ENCODE measurements at regions not wholly inside any gene's neighbourhood (a gene's known extent, or its start where the extent isn't known, plus 50 kb on each side); places are given as distances from the start of the nearest gene placed in this dataset.
"Not testable (repeated sequence)": the region's sequence is repeated elsewhere in the genome, so short reads cannot be mapped to it uniquely, and the experiment has no call there.

GRCh38 chr4:159748834-159749444 is 646.1 kb downstream of the RAPGEF2 start:
- DNase-seq: no peak

DNA sequence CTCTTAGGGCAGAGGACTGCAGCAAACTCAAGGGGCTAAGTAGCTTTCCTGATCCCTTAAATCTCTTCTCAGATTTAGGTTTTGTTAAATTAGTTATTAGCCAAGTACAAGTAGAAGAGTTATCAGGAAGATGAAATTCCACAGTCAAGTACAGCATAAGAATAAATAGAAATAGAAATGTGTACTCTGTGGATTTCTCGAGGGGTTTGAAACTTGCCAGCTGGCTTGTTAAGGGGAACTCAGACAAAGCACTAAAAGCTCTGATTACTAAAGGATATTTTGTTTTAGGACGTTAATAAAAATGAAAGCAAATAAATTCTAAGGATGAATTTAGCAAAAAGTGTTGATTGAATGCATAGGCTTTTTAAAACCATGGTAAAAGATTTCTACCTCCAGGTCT is 654.6 kb downstream of the RAPGEF2 start:
- DNase-seq: no peak

DNA sequence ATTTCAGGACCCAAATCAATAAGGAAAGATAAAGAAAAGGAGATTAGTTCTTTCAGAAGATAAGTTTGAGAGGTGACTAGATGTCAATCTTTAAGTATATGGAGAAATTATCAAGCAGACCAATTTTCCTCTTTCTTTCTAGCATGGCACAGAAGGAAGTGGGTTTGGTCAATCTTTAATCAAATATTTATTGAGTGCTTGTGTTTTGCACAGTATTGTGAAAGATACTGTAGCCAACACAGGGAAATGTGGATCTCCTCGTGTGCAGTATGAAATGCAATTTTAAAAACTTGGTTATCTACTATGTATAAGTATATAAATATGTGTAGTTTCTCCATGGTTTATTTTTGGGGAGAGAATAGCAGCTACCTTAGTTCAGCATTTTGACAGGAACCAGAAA is 655.2 kb downstream of the RAPGEF2 start:
- no peak for DNase-seq

DNA sequence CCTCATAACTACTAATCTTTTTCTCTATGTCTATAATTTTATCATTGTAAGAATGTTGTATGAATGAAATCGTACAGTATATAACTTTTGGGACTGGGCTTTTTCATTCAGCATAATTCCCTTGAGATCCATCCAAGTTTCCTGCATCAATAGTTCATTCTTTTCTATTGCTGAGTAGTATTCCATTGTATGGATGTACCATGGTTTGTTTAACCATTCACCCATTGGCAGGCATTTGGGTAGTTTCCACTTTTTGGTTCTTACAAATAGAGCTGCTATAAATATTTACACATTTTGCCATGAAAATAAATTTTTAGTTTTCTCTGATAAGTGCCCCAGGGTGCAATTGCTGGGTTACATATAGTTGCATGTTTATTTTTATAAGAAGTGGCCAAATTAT is 659.8 kb downstream of the RAPGEF2 start:
- no peak for DNase-seq

DNA sequence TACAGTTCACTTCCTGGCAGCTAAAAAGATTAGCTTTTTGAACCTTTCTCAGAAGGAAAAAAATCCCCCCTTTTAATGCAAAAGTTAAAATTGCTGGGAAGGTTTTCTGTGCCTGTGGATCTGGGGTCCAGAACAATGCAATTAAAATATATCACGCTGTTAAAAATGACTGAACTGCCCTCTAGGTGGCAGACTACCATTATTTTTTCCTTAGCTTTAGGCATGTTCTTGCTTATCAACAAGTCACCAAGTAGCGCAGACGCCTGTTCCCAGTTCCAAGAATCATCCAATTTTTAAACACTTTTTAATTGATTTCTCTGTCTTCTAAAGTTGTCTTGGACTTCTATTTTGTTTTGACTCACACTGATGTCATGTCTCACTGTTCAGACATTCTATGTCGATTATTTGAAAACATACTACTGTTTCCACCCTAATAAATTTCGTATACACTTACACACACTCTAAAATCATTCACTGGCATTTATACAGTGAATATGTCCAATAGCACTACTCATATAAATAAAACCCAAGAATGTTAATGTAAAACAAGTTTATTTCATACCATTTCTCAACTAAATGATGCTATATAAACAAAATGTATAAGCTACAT is 661.6 kb downstream of the RAPGEF2 start:
- DNase-seq: peak; percentile 1 to 36

GRCh38 chr4:159765382-159765781 is 662.5 kb downstream of the RAPGEF2 start:
- DNase-seq: no peak

DNA sequence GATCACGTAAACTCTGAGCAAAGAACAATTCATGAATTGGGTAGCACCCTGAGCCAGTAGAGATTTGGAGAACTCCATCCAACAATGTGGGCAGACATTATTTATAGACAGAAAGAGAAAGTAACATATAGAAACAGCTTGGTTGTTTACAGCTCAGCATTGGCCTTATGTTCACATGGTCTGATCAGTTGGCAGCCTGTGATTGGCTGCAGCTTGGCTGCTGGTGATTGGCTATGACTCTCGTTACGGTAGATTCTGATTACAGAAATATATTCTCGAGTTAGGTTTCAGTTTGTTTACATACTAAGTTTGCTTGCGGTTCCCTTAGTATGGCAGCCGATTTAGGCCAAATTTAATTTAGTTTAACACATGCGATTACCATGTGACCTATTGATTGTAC is 663.4 kb downstream of the RAPGEF2 start:
- DNase-seq: no peak

GRCh38 chr4:159767406-159767805 is 664.5 kb downstream of the RAPGEF2 start:
- no peak for DNase-seq

- no peak for DNase-seq
These were observed 665.1 kb downstream of the RAPGEF2 start for GRCh38 chr4:159768016-159768415.

DNA sequence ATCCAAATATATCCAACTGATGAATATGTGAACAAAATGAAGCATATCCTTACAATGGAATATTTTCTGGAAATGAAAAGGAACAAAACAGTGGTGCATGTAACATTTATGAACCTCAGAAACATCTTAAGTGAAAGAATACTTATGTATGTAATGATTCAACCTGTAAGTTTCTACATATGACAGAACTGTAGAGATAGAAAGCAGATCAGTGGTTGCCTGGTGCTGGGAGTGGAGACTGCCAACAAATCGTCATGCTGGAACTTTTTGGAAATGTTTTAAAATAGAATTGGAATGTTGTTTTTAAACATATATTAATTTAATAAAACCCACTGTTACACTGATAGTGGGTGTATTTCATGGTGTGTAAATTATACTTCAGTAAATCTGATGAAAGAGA is 667.5 kb downstream of the RAPGEF2 start:
- no peak for DNase-seq

GRCh38 chr4:159770969-159771368 is 668.1 kb downstream of the RAPGEF2 start:
- no peak for DNase-seq

GRCh38 chr4:159776961-159777360 is 674.1 kb downstream of the RAPGEF2 start:
- DNase-seq: no peak

GRCh38 chr4:159777689-159778088 is 674.8 kb downstream of the RAPGEF2 start:
- no peak for DNase-seq

- DNase-seq: no peak
These were observed 675.4 kb downstream of the RAPGEF2 start for GRCh38 chr4:159778298-159778697.

GRCh38 chr4:159779716-159780115 is 676.8 kb downstream of the RAPGEF2 start:
- no peak for DNase-seq

GRCh38 chr4:159780196-159780922 is 677.5 kb downstream of the RAPGEF2 start:
- DNase-seq: no peak

- DNase-seq: no peak
These were observed 685.0 kb downstream of the RAPGEF2 start for GRCh38 chr4:159787901-159788300.

DNA sequence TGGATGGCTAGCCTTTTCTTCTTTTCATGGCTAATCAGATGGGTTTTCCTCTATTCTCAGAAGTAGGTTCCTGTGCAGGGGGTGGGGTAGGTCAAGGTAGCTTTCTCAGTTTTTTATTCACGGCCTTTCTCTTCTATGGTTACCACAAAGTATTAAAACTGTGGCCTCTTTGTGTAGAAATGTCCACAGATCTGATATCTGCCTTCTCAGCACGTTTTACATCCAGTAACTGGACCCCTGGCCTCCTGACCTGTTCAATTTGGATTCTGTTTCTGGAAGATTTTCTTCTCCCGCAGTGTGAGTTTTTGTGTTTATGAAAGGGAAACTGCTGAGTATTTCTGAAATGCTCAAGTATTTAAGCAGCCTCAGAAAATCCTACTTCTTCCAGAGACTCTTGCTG is 688.5 kb downstream of the RAPGEF2 start:
- DNase-seq: no peak

- not testable (repeated sequence) for DNase-seq
These were observed 701.7 kb downstream of the RAPGEF2 start for GRCh38 chr4:159804592-159804991.

DNA sequence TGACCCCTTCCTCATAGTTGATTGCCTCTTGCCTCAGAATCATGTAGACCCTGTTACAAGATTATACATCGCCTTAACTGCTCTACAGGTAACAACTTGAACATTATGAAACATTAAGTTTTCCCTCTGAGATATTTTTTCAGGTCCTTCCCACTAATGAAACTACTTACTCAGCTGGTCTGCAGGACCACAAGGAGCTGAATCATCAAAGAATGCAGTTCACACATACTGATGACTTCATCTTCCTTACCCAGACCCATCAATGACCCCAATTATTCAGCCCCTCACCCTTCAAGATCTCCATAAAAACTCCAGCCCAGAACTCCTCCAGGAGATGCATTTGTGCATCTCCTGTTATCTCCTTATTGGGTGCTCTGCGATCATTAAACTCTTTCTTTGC is 720.9 kb downstream of the RAPGEF2 start:
- DNase-seq: no peak

GRCh38 chr4:159828687-159829086 is 725.8 kb downstream of the RAPGEF2 start:
- no peak for DNase-seq

DNA sequence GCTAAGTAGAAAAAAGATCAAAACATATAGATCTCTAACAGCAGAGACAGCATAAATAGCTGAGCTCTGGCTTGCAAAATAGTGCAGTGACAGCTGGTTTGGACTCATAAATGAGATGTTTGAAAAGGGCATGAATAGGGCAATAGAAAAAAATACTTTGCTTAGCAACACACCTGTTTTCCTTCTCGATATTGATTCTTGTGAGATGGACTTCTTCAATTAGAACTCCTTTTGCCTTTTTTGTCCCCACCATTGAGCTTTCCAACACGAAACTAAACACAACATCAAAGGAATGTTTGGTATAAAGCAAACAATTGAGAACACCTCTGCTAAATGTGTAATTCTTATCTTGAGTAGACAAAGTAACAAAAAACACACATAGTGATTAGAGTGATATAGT is 726.3 kb downstream of the RAPGEF2 start:
- DNase-seq: no peak

DNA sequence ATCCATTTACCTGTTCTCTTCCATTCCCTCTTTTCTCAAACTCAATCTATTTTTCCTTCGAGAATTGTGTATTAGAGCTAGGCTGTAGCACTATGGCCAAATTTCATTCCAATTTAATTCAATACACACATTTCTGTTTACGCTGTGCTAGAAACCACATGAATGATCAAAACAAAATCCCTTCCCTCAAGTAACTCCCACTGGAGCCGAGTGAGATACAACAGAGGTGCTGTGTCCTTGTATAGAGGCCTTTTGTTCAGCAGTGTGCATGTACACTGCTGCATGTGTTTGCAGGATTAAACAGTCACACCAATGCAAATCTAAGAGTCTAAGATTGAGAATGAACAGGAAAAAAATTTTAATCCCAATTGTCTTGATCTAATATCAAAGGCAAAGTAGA is 734.2 kb downstream of the RAPGEF2 start:
- DNase-seq: no peak

GRCh38 chr4:159855731-159856130 is 752.9 kb downstream of the RAPGEF2 start:
- DNase-seq: no peak
